Upper lobe of left lung (tissue), 6 donors: ENCODE measurements at regions not wholly inside any gene's neighbourhood (a gene's known extent, or its start where the extent isn't known, plus 50 kb on each side); places are given as distances from the start of the nearest gene placed in this dataset.
A peak's percentile ranks its signal among the peaks of the same experiment; 100 is the strongest.

Experiments
- ATAC-seq, 2 donors: fragments of 200-7000 bp; cut with Tn5 transposase; one replicate each; pipeline ENCODE4 v1.9.1; 2022; ENCODE audit warnings: mild to moderate bottlenecking in 2 of 2, moderate library complexity in 2 of 2; ENCODE audit not compliant: low FRiP score in 2 of 2
- DNase-seq, 2 donors: peaks; one replicate each; pipeline ENCODE4 v3.0.0-alpha.2; 2019 to 2020
- H3K27ac ChIP-seq, 4 donors: fragments of 200-600 bp; sonication (generic); one replicate each; pipeline ENCODE4 v1.5.1; 2016 to 2019
- H3K27me3 ChIP-seq, 4 donors: fragments of 200-600 bp; sonication (generic); one replicate each; pipeline ENCODE4 v1.5.1; 2017 to 2019
- H3K36me3 ChIP-seq, 4 donors: fragments of 200-600 bp; sonication (generic); one replicate each; pipeline ENCODE4 v1.5.1; 2016 to 2019
- H3K4me1 ChIP-seq, 4 donors: fragments of 200-600 bp; sonication (generic); one replicate each; pipeline ENCODE4 v1.5.1; 2018 to 2019
- H3K4me3 ChIP-seq, 4 donors: fragments of 200-600 bp; sonication (generic); one replicate each; pipeline ENCODE4 v1.5.1; 2017 to 2019; ENCODE audit warnings: mild to moderate bottlenecking in 2 of 4, moderate library complexity in 1 of 4
- H3K9me3 ChIP-seq, 4 donors: fragments of 200-600 bp; sonication (generic); one replicate each; pipeline ENCODE4 v1.5.1; 2018 to 2019
- EP300 ChIP-seq, 4 donors: sonication (generic); formaldehyde crosslinking; IDR thresholded peaks; one replicate each; pipeline ENCODE4 v1.5.1; 2017; ENCODE audit warnings: antibody characterized with exemption in 4 of 4, control low read depth in 2 of 4
- POLR2A ChIP-seq, 4 donors: fragments of 450-650 bp; IDR thresholded peaks; one replicate each; pipeline ENCODE4 v1.5.1; 2016 to 2017; ENCODE audit warnings: antibody characterized with exemption in 4 of 4, mild to moderate bottlenecking in 2 of 4
- POLR2AphosphoS5 ChIP-seq, 2 donors: sonication (generic); formaldehyde crosslinking; IDR thresholded peaks; one replicate each; pipeline ENCODE4 v1.5.1; 2017; ENCODE audit warnings: antibody characterized with exemption in 2 of 2
- WGBS, 2 donors: methylation state at CpG; one replicate each; pipeline ENCODE4 v1.1.5; 2017 to 2018; 5-methylcytosine and 5-hydroxymethylcytosine counted together
- TF ChIP-seq, protein P1 (sequence below), 6 experiments: fragments of 450-650 bp in 4 of 6; fragments of 200-600 bp in 2 of 6; sonication (generic) in 2 of 6; IDR thresholded peaks; one replicate each; pipeline ENCODE4 v1.5.1; 2016 to 2019; ENCODE audit warnings: antibody characterized with exemption in 6 of 6
- donor health status: DM: no; HTN: no; CAD: no; lungs with moderate emphysema.
- donor health status: DM: no; HTN: yes; CAD: no; lungs with severe emphysema.

DNA sequence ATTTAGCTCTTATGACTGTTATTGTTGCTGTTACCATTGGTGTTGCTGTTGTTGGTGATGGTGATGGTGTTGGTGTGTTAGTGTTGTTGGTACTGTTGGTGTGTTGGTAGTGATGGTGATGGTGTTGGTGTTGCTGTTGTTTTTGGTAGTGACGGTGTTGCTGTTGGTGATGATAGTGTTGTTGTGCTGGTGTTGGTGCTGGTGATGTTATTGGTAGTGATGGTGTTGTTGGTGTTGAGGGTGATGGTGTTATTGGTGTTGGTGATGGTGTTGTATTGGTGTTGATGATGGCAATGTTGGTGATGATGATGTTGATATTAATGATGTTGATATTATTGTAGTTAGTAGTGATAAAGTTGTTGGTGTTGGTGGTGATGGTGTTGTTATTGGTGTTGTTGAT is 285.7 kb upstream of the FOXF1 start:
- no peaks in the 10 kb centered on the region for H3K4me1 ChIP-seq
- no peaks in the 10 kb centered on the region for H3K36me3 ChIP-seq
- no peak overlapping the region for H3K4me3 ChIP-seq
- DNase-seq: no peak
- no peaks in the 10 kb centered on the region for H3K27me3 ChIP-seq
- WGBS, 2 donors: 86 to 91% methylated on average over 1 of the region's 1 CpG
- TF ChIP-seq EP300 (IDR thresholded peaks at IDR 0.05) (no peak), POLR2AphosphoS5 (IDR thresholded peaks at IDR 0.05) (no peak), POLR2A (IDR thresholded peaks at IDR 0.05) (no peak)
- TF ChIP-seq, protein P1, sequence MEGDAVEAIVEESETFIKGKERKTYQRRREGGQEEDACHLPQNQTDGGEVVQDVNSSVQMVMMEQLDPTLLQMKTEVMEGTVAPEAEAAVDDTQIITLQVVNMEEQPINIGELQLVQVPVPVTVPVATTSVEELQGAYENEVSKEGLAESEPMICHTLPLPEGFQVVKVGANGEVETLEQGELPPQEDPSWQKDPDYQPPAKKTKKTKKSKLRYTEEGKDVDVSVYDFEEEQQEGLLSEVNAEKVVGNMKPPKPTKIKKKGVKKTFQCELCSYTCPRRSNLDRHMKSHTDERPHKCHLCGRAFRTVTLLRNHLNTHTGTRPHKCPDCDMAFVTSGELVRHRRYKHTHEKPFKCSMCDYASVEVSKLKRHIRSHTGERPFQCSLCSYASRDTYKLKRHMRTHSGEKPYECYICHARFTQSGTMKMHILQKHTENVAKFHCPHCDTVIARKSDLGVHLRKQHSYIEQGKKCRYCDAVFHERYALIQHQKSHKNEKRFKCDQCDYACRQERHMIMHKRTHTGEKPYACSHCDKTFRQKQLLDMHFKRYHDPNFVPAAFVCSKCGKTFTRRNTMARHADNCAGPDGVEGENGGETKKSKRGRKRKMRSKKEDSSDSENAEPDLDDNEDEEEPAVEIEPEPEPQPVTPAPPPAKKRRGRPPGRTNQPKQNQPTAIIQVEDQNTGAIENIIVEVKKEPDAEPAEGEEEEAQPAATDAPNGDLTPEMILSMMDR (IDR thresholded peaks at IDR 0.05): no peak
- ATAC-seq: no peak
- H3K9me3 ChIP-seq: no peaks in the 10 kb centered on the region
- no peak overlapping the region for H3K27ac ChIP-seq

DNA sequence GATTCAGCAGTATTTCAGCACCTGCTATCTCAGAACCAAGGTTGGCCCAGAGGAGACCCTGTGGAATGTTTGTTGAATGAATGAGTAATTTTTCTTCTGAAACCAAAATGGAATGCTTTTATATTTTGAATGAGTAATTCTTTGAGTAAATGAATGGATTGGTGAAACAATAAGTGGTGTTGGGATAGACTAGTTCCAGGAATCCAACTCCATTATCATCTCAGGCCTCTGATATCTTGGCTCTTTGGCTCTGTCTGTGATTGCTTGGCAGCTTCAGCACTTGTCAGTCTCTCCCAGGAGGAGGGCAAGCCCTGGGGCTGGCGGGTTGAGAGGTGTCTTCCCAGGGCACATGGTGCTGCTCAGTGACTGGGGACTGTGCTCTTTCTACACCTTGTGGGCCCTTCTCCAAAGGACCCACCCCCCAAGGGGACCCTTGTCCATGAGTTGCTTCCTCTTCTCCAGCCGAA is 284.4 kb upstream of the FOXF1 start:
- Histone ChIP-seq H3K36me3 (no peaks in the 10 kb centered on the region), H3K9me3 (no peaks in the 10 kb centered on the region), H3K4me1 (no peaks in the 10 kb centered on the region), H3K27ac (no peak overlapping the region), H3K27me3 (no peaks in the 10 kb centered on the region), H3K4me3 (no peak overlapping the region)
- DNase-seq (peak in 1 of 2 donors; percentile 12), ATAC-seq (no peak)
- WGBS, 2 donors: 76 to 79% methylated on average over 2 of the region's 2 CpGs
- no peak for TF ChIP-seq POLR2A (IDR thresholded peaks at IDR 0.05)
- no peak for TF ChIP-seq EP300 (IDR thresholded peaks at IDR 0.05)
- TF ChIP-seq, protein P1 (IDR thresholded peaks at IDR 0.05): no peak
- no peak for TF ChIP-seq POLR2AphosphoS5 (IDR thresholded peaks at IDR 0.05)

DNA sequence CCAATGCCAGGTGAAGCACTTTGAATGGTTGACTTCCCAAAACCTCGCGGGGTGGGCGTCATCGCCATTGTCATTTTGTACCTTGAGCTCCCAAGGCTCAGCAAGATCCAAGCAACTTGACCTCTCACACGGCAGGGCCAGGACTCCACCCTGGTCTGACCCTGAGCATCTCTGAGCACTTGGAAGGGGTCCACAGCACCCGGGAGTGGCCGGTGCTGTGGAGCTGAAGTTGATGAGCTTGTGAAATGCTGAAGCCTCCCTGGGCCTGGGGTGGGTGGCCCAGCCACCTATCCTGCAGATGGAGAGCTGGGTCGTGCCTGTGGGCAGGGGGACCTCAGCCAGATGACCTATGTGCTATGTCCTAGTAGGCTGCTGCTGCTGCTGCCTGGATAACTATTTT is 283.3 kb upstream of the FOXF1 start:
- no peaks in the 10 kb centered on the region for H3K27me3 ChIP-seq
- no peak overlapping the region for H3K4me3 ChIP-seq
- ATAC-seq (no peak), DNase-seq (peak in 1 of 2 donors; percentile 13)
- no peak for TF ChIP-seq POLR2A (IDR thresholded peaks at IDR 0.05)
- no peak for TF ChIP-seq POLR2AphosphoS5 (IDR thresholded peaks at IDR 0.05)
- TF ChIP-seq EP300 (IDR thresholded peaks at IDR 0.05): no peak
- TF ChIP-seq, protein P1 (IDR thresholded peaks at IDR 0.05): no peak
- WGBS, 2 donors: 91 to 95% methylated on average over 7 of the region's 8 CpGs
- no peaks in the 10 kb centered on the region for H3K4me1 ChIP-seq
- H3K36me3 ChIP-seq: no peaks in the 10 kb centered on the region
- H3K9me3 ChIP-seq: no peaks in the 10 kb centered on the region
- no peak overlapping the region for H3K27ac ChIP-seq

DNA sequence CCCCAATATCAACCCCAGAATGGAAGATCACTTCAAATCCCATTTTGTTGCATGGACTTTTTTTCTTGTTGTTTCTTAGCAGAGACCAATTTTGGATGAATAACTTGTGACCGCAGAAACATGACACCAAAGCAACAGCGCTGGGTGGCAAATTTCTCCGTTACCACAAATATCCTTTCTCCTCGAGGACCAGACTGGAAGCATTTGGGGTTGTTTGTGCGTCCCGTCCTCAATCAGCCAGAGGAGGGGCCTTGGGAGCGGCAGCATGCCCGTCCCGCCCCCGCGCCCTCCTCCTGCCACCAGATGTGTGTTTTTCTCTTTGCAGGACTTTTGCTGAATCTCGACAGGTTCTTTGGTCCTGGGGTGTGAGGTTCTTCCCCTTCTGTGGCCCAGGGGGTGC is 282.5 kb upstream of the FOXF1 start:
- DNase-seq: peak in 1 of 2 donors; percentile 8
- Histone ChIP-seq H3K9me3 (no peaks in the 10 kb centered on the region), H3K4me3 (no peak overlapping the region), H3K27ac (no peak overlapping the region), H3K4me1 (no peaks in the 10 kb centered on the region), H3K36me3 (no peaks in the 10 kb centered on the region), H3K27me3 (no peaks in the 10 kb centered on the region)
- TF ChIP-seq POLR2AphosphoS5 (IDR thresholded peaks at IDR 0.05) (no peak), POLR2A (IDR thresholded peaks at IDR 0.05) (no peak), EP300 (IDR thresholded peaks at IDR 0.05) (no peak)
- TF ChIP-seq, protein P1 (IDR thresholded peaks at IDR 0.05): no peak
- WGBS, 2 donors: 61 to 66% methylated on average over 12 of the region's 12 CpGs
- no peak for ATAC-seq

DNA sequence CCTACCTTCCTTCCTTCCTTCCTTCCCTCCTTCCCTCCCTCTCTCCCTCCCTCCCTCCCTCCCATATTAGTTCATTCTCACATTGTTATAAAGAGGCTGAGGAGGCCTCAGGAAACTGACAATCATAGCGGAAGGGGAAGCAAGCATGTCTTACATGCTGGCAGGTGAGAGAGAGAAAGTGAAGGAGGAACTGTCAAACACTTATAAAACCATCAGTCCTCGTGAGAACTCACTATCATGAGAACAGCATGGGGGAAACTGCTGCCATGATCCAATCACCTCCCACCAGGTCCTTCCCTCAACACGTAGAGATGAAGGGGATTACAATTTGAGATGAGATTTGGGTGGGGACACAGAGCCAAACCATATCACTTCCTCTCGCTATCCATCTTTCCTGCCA is 281.6 kb upstream of the FOXF1 start:
- Histone ChIP-seq H3K4me1 (no peaks in the 10 kb centered on the region), H3K4me3 (no peak overlapping the region), H3K9me3 (no peaks in the 10 kb centered on the region), H3K27me3 (no peaks in the 10 kb centered on the region), H3K36me3 (no peaks in the 10 kb centered on the region), H3K27ac (no peak overlapping the region)
- TF ChIP-seq POLR2AphosphoS5 (IDR thresholded peaks at IDR 0.05) (no peak), EP300 (IDR thresholded peaks at IDR 0.05) (no peak), POLR2A (IDR thresholded peaks at IDR 0.05) (no peak)
- TF ChIP-seq, protein P1 (IDR thresholded peaks at IDR 0.05): no peak
- 57 to 68% methylated on average over 4 of the region's 4 CpGs for WGBS, 2 donors
- no peak for ATAC-seq
- no peak for DNase-seq
